Prostate gland (tissue), 2 donors: ENCODE measurements at regions not wholly inside any gene's neighbourhood (a gene's known extent, or its start where the extent isn't known, plus 50 kb on each side); places are given as distances from the start of the nearest gene placed in this dataset.

Experiments used
- DNase-seq: peaks from one replicate; pipeline ENCODE4 v3.0.0-alpha.2; 2019; ENCODE audit warnings: low spot score
- H3K27ac ChIP-seq, 2 donors: fragments of 200-600 bp; sonication (generic); 2 replicates each; pipeline ENCODE4 v1.5.1; 2017 to 2019
- H3K27me3 ChIP-seq: fragments of 200-600 bp; sonication (generic); replicated peaks from 2 replicates; pipeline ENCODE4 v1.5.1; 2019; ENCODE audit not compliant: insufficient read depth
- H3K36me3 ChIP-seq, 2 donors: fragments of 200-600 bp; sonication (generic); 1 replicate in 1 of 2; 2 replicates in 1 of 2; pipeline versions ENCODE4 v1.5.1 to v1.8.1; 2017 to 2019
- H3K4me1 ChIP-seq: fragments of 200-600 bp; sonication (generic); replicated peaks from 2 replicates; pipeline ENCODE4 v1.5.1; 2019
- H3K4me3 ChIP-seq, 2 donors: fragments of 200-600 bp; sonication (generic); 2 replicates each; pipeline ENCODE4 v1.5.1; 2017 to 2019
- H3K9me3 ChIP-seq: fragments of 200-600 bp; sonication (generic); 2 replicates; pipeline ENCODE4 v1.5.1; 2017
- CTCF ChIP-seq, 4 experiments: fragments of 200-600 bp in 2 of 4; fragments of 450-650 bp in 2 of 4; sonication (generic) in 2 of 4; IDR thresholded peaks; 1 replicate in 3 of 4; 2 replicates in 1 of 4; pipeline ENCODE4 v1.5.1; 2016 to 2019; ENCODE audit warnings: antibody characterized with exemption in 4 of 4, mild to moderate bottlenecking in 2 of 4, moderate library complexity in 2 of 4
- POLR2A ChIP-seq: fragments of 450-650 bp; IDR thresholded peaks from one replicate; pipeline ENCODE4 v1.6.1; 2016; ENCODE audit warnings: antibody characterized with exemption, mild to moderate bottlenecking
- POLR2AphosphoS5 ChIP-seq: sonication (generic); formaldehyde crosslinking; IDR thresholded peaks from one replicate; pipeline ENCODE4 v1.6.1; 2017; ENCODE audit warnings: antibody characterized with exemption
- WGBS: methylation state at CpG from one replicate; pipeline ENCODE4 v1.1.5; 2018; 5-methylcytosine and 5-hydroxymethylcytosine counted together
- intact Hi-C: fragments of 100-400 bp; cut with DNase I; formaldehyde crosslinking; loops from one replicate; pipeline ENCODE4 v1.14.2; 2022

- no peak for DNase-seq
- H3K36me3 ChIP-seq, result no peaks in the 10 kb centered on the region
- H3K9me3 ChIP-seq, result no peaks in the 10 kb centered on the region
- no peaks in the 10 kb centered on the region for H3K27me3 ChIP-seq
- H3K27ac ChIP-seq, result no peak overlapping the region
- no peak for TF ChIP-seq POLR2AphosphoS5
- TF ChIP-seq CTCF (IDR thresholded peaks at IDR 0.05), result no peak
- TF ChIP-seq POLR2A, result no peak
- H3K4me1 ChIP-seq, result no peaks in the 10 kb centered on the region
- WGBS, result 76% methylated on average over 4 of the region's 4 CpGs
- intact Hi-C loops, result no loop called here
- no peak overlapping the region for H3K4me3 ChIP-seq
These were observed 61.6 kb downstream of the CCR1 start for GRCh38 chr3:46146548-46146947.

GRCh38 chr3:46146021-46146420, 62.1 kb downstream of the CCR1 start:
- intact Hi-C loops, result no loop called here
- no peaks in the 10 kb centered on the region for H3K4me1 ChIP-seq
- no peaks in the 10 kb centered on the region for H3K27me3 ChIP-seq
- H3K9me3 ChIP-seq, result no peaks in the 10 kb centered on the region
- 51% methylated on average over 2 of the region's 2 CpGs for WGBS
- no peak overlapping the region for H3K4me3 ChIP-seq
- TF ChIP-seq CTCF (IDR thresholded peaks at IDR 0.05) (no peak), POLR2AphosphoS5 (no peak), POLR2A (no peak)
- no peak for DNase-seq
- no peaks in the 10 kb centered on the region for H3K36me3 ChIP-seq
- H3K27ac ChIP-seq, result no peak overlapping the region

GRCh38 chr3:46145147-46145546, 63.0 kb downstream of the CCR1 start:
- intact Hi-C loops, result no loop called here
- H3K36me3 ChIP-seq, result no peaks in the 10 kb centered on the region
- no peaks in the 10 kb centered on the region for H3K27me3 ChIP-seq
- no peak for DNase-seq
- H3K4me3 ChIP-seq, result no peak overlapping the region
- TF ChIP-seq POLR2AphosphoS5 (no peak), POLR2A (no peak), CTCF (IDR thresholded peaks at IDR 0.05) (no peak)
- H3K4me1 ChIP-seq, result no peaks in the 10 kb centered on the region
- 88% methylated on average over 1 of the region's 1 CpG for WGBS
- no peak overlapping the region for H3K27ac ChIP-seq
- no peaks in the 10 kb centered on the region for H3K9me3 ChIP-seq

- no peak for DNase-seq
- WGBS, result 27% methylated on average over 4 of the region's 4 CpGs
- no peaks in the 10 kb centered on the region for H3K4me1 ChIP-seq
- intact Hi-C loops, result no loop called here
- no peaks in the 10 kb centered on the region for H3K9me3 ChIP-seq
- no peaks in the 10 kb centered on the region for H3K27me3 ChIP-seq
- H3K36me3 ChIP-seq, result no peaks in the 10 kb centered on the region
- no peak overlapping the region for H3K4me3 ChIP-seq
- no peak for TF ChIP-seq CTCF (IDR thresholded peaks at IDR 0.05)
- TF ChIP-seq POLR2AphosphoS5, result no peak
- TF ChIP-seq POLR2A, result no peak
- no peak overlapping the region for H3K27ac ChIP-seq
These were observed 64.1 kb downstream of the CCR1 start for GRCh38 chr3:46143951-46144473.

- no peak for TF ChIP-seq POLR2AphosphoS5
- no peak for TF ChIP-seq CTCF (IDR thresholded peaks at IDR 0.05)
- TF ChIP-seq POLR2A, result no peak
- WGBS, result 91% methylated on average over 9 of the region's 9 CpGs
- DNase-seq, result no peak
- intact Hi-C loops, result no loop called here
- Histone ChIP-seq H3K36me3 (no peaks in the 10 kb centered on the region), H3K27ac (no peak overlapping the region), H3K9me3 (no peaks in the 10 kb centered on the region), H3K4me3 (no peak overlapping the region), H3K27me3 (no peaks in the 10 kb centered on the region), H3K4me1 (no peaks in the 10 kb centered on the region)
These were observed 66.3 kb downstream of the CCR1 start for GRCh38 chr3:46141813-46142212.
